Suppressor macrophage treated with lipopolysaccharide for 1 hour (primary cell): ENCODE measurements at regions not wholly inside any gene's neighbourhood (a gene's known extent, or its start where the extent isn't known, plus 50 kb on each side); places are given as distances from the start of the nearest gene placed in this dataset.

Experiments
- DNase-seq, 3 donors: peaks; one replicate each; pipeline ENCODE4 v3.0.0-alpha.2; 2020 to 2022

GRCh38 chr1:212192261-212192998 is 92.8 kb upstream of the PPP2R5A start:
- DNase-seq: no peak

GRCh38 chr1:212196355-212196754 is 88.9 kb upstream of the PPP2R5A start:
- no peak for DNase-seq

DNA sequence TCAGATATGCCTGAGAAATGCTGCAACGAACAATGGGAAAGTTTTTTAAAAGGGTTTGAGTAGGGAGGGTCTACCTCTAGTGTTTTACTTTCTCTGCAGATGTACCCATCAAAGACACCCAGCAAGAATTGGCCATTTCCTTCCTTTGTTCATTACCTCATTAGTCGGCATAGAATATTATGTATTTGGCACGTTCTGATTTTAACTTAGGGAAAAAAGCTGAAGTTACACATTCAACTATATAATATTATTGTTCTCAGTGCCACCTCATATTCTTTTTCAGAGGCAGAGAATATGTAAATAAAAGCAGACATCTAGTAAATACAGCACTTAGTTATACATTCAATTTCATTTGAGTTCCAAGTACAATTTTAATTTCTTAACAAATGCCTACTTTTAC is 83.7 kb upstream of the PPP2R5A start:
- no peak for DNase-seq

DNA sequence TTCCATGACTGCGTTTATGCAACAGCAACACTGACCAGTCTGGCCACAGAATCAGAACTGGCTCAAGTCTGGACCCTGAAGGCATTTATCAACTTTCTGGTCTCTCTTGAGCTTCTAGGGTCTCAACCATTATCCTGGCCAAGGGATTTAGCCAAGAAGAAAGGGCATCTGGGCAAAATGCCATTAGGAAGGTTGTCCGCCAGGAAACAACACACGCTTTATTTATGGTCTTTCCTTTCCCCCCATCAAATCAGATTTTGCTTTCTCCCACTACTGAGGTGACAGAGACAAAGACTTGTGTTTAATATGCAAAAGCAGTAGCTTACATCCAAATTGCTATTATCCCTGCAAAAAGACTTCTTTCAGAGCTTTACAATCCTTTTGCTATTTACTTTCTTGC is 81.6 kb upstream of the PPP2R5A start:
- no peak for DNase-seq

- DNase-seq: no peak
Measured at GRCh38 chr1:212205006-212205405, 80.2 kb upstream of the PPP2R5A start.

DNA sequence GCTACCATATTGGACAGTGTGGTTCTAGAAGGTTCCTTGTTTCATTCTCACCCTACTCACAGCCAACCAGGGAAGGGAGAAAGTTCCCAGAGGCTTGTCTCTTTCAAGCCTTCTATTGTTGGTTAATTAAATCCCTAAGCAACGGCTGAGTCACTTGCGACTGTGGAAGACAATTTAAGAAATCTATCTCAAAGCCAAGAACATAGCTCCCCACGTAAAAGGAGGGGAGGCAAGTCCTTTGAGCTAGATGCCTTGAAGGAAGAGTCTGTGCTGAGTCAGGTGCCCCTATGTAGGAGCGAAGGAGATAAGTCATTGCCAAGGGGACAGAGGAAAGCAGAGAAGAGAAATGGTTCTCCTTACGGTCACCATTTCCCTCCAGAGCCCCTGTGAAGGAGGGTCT is 79.4 kb upstream of the PPP2R5A start:
- DNase-seq: no peak

- DNase-seq: no peak
Measured at GRCh38 chr1:212207118-212207517, 78.1 kb upstream of the PPP2R5A start.

GRCh38 chr1:212207822-212208520 is 77.2 kb upstream of the PPP2R5A start:
- no peak for DNase-seq

- no peak for DNase-seq
Measured at GRCh38 chr1:212208978-212209644, 76.1 kb upstream of the PPP2R5A start.

DNA sequence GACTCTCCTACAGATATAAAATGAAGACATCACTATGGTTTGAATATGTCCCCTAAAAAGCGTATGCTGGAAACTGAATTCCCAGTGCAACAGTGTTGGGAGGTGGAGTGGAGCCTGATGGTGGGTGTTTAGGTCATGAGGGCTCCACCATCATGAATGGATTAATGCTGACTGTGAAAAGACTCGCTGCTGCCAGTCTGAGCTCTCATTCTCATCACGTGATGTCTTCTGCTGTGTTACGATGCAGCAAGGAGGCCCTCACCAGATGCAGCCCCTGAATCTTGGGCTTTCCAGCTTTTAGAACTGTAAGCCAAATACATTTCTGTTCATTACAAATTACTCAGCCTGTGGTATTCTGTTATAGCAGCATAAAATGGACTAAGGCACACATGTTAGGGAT is 73.8 kb upstream of the PPP2R5A start:
- DNase-seq: no peak

- DNase-seq: no peak
Measured at GRCh38 chr1:212212343-212212742, 72.9 kb upstream of the PPP2R5A start.

GRCh38 chr1:212212906-212213305 is 72.3 kb upstream of the PPP2R5A start:
- DNase-seq: no peak

- no peak for DNase-seq
Measured at GRCh38 chr1:212213784-212214183, 71.4 kb upstream of the PPP2R5A start.

GRCh38 chr1:212214325-212214724 is 70.9 kb upstream of the PPP2R5A start:
- DNase-seq: no peak

DNA sequence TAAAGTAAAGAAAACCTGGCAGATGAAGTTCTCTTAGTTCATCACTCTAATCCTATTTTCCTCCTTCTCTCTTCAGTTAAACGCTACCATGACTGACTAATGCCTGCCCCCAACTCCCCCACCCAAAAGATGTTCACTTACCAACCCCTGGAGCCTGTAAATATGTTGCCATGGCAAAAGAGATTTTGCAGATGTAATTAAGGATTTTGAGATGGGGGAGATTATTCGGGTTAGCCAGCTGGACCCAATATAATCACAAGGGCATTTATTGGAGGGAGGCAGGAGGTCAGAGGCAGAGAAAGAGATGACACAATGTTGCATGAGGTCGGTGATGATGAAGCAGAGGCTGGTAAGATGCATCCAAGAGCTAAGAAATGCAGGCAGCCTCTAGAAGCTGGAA is 69.3 kb upstream of the PPP2R5A start:
- no peak for DNase-seq

DNA sequence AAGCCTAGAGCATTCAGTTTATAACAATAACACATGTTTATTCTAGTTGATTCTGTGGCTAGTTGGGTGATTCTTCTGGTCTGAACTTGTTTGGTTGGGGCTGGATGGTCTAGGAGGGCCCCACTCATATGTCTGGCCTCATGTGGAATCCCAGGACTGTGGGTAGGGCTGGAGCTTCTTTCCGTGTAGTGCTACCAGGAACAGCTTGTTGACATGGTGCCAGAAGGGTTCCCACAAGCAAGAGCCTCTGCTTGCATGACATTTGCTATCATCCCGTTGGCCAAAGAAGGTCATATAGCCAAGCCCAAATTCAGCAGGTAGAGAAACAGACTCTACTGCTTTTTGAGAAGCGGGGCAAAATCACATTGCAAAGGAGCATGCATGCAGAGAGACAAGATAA is 67.6 kb upstream of the PPP2R5A start:
- DNase-seq: no peak

DNA sequence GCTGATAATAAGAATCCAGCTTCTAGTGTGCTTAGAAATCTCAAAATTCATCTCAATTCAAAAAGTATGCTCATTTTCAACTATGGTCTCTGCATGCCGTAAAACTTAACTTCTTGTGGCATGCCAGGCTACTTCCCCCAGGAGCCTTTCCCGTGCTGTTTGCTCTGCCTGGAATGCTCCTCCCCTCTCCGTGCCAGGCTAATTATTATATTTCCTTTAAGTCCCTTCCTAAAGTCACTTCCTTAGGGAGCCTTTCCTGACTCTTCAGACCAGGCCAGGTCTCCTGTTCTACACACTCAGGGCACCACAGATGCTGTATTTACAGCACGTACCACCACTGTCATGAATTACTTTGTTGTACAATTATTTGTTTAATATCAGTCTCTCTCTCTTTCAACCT is 67.1 kb upstream of the PPP2R5A start:
- DNase-seq: no peak

DNA sequence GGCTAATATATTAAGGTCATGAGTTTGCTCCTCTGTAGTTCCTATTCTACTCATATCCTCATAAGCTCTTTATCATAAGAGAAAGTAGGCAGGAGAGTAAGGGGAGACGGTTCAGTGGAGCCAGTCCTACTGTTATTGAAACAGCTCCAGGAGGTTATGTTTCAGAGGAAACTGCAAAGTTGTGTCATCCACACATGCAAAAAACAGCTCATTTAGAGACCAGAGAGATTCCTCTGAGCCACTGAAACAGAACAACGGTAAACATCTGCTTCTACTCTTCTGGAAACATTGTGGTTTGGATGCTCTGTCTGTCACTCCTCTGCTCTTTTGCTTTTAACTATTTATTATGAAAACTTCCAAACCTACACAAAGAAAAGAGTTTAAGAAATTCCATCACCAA is 66.3 kb upstream of the PPP2R5A start:
- no peak for DNase-seq

- no peak for DNase-seq
Measured at GRCh38 chr1:212219679-212220463, 65.3 kb upstream of the PPP2R5A start.

- DNase-seq: no peak
Measured at GRCh38 chr1:212221801-212222200, 63.4 kb upstream of the PPP2R5A start.

GRCh38 chr1:212224102-212224501 is 61.1 kb upstream of the PPP2R5A start:
- DNase-seq: no peak

DNA sequence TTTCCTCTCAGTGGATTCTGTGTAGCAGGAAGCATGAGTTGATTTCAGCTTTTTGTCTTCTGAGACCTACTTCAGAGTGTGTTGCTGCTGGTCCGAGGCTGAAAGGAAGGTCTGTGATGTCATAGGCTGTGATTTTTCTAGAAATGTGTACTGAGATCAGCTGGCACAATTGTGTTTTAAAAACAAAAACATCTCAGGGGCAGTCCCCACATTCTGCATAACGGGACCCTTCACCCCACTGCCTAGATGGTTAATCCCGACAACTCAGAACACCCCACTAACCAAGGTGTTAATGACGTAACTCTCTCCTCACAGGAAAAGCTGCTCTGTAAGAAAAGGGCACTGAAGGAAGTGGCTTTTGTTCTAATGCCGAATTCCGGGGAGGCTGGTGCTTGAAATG is 59.8 kb upstream of the PPP2R5A start:
- DNase-seq: no peak

GRCh38 chr1:212225871-212226302 is 59.3 kb upstream of the PPP2R5A start:
- no peak for DNase-seq
